HG02571 (cell line): ENCODE measurements at regions not wholly inside any gene's neighbourhood (a gene's known extent, or its start where the extent isn't known, plus 50 kb on each side); places are given as distances from the start of the nearest gene placed in this dataset.

ENCODE experiments used
- ATAC-seq: cut with Tn5 transposase; IDR thresholded peaks from one replicate; pipeline ENCODE4 v1.9.1; 2021; ENCODE audit warnings: mild to moderate bottlenecking, moderate library complexity; ENCODE audit not compliant: unreplicated experiment

GRCh38 chr2:198374375-198375082 lies 570.1 kb downstream of the PLCL1 start:
- ATAC-seq, result no peak

- peak; percentile 91 for ATAC-seq
These were observed 567.6 kb downstream of the PLCL1 start for GRCh38 chr2:198371921-198372543.

- no peak for ATAC-seq
These were observed 566.9 kb downstream of the PLCL1 start for GRCh38 chr2:198371329-198371728.

GRCh38 chr2:198368089-198368488 lies 563.7 kb downstream of the PLCL1 start:
- ATAC-seq, result no peak

- no peak for ATAC-seq
These were observed 558.3 kb downstream of the PLCL1 start for GRCh38 chr2:198362740-198363139.

GRCh38 chr2:198359308-198359707 lies 554.9 kb downstream of the PLCL1 start:
- ATAC-seq, result no peak

- no peak for ATAC-seq
These were observed 551.8 kb downstream of the PLCL1 start for GRCh38 chr2:198356157-198356556.

- no peak for ATAC-seq
These were observed 547.3 kb downstream of the PLCL1 start for GRCh38 chr2:198351647-198352046.

GRCh38 chr2:198347946-198348345 lies 543.6 kb downstream of the PLCL1 start:
- no peak for ATAC-seq

- ATAC-seq, result no peak
These were observed 543.0 kb downstream of the PLCL1 start for GRCh38 chr2:198347349-198347748.

- no peak for ATAC-seq
These were observed 539.1 kb downstream of the PLCL1 start for GRCh38 chr2:198343471-198343870.

GRCh38 chr2:198340846-198341245 lies 536.5 kb downstream of the PLCL1 start:
- ATAC-seq, result no peak

- ATAC-seq, result no peak
These were observed 534.7 kb downstream of the PLCL1 start for GRCh38 chr2:198339116-198339515.

- ATAC-seq, result no peak
These were observed 533.0 kb downstream of the PLCL1 start for GRCh38 chr2:198337368-198337767.

- no peak for ATAC-seq
These were observed 524.1 kb downstream of the PLCL1 start for GRCh38 chr2:198328454-198328853.

- ATAC-seq, result no peak
These were observed 523.1 kb downstream of the PLCL1 start for GRCh38 chr2:198327526-198327925.

- no peak for ATAC-seq
These were observed 522.0 kb downstream of the PLCL1 start for GRCh38 chr2:198326431-198326830.

GRCh38 chr2:198325359-198325758 lies 521.0 kb downstream of the PLCL1 start:
- no peak for ATAC-seq

GRCh38 chr2:198324071-198324470 lies 519.7 kb downstream of the PLCL1 start:
- ATAC-seq, result no peak

GRCh38 chr2:198322275-198322674 lies 517.9 kb downstream of the PLCL1 start:
- no peak for ATAC-seq

GRCh38 chr2:198321522-198322088 lies 517.2 kb downstream of the PLCL1 start:
- ATAC-seq, result no peak

GRCh38 chr2:198316852-198317396 lies 512.5 kb downstream of the PLCL1 start:
- ATAC-seq, result no peak
